Fibroblast of lung (primary cell): ENCODE measurements at regions not wholly inside any gene's neighbourhood (a gene's known extent, or its start where the extent isn't known, plus 50 kb on each side); places are given as distances from the start of the nearest gene placed in this dataset.

Source experiments
- DNase-seq, 2 donors: peaks; one replicate each; pipeline versions ENCODE4 v3.0.0 to v3.0.0-alpha.2; 2010; ENCODE audit warnings: low read depth in 2 of 2
- H2AFZ ChIP-seq: 2 replicates; pipeline ENCODE4 v1.5.1; 2012; ENCODE audit warnings: low read length, control low read depth, inconsistent platforms
- H3K27ac ChIP-seq: 2 replicates; pipeline ENCODE4 v1.5.1; 2011; ENCODE audit warnings: low read length, control low read depth; ENCODE audit not compliant: insufficient read depth
- H3K27me3 ChIP-seq: 2 replicates; pipeline ENCODE4 v1.5.1; 2011; ENCODE audit warnings: mild to moderate bottlenecking, low read length; ENCODE audit not compliant: control insufficient read depth, insufficient read depth
- H3K36me3 ChIP-seq: 2 replicates; pipeline ENCODE4 v1.5.1; 2011; ENCODE audit warnings: low read length; ENCODE audit not compliant: control insufficient read depth, insufficient read depth
- H3K4me1 ChIP-seq: 2 replicates; pipeline ENCODE4 v1.5.1; 2011; ENCODE audit warnings: low read length; ENCODE audit not compliant: control insufficient read depth, insufficient read depth; ENCODE audit errors: extremely low read depth
- H3K4me2 ChIP-seq: 2 replicates; pipeline ENCODE4 v1.5.1; 2011; ENCODE audit warnings: low read length, control low read depth; ENCODE audit not compliant: insufficient read depth; ENCODE audit errors: extremely low read depth
- H3K4me3 ChIP-seq, 4 experiments: fragments of 200-600 bp in 1 of 4; sonication (generic) in 1 of 4; replicated peaks in 1 of 4; 2 replicates each; pipeline ENCODE4 v1.5.1; 2011 to 2016; ENCODE audit warnings: low read length in 4 of 4, low read depth in 3 of 4, mild to moderate bottlenecking in 3 of 4, control low read depth in 2 of 4, inconsistent platforms in 1 of 4, mixed read lengths in 1 of 4; ENCODE audit not compliant: insufficient read depth in 1 of 4; ENCODE audit errors: control extremely low read depth in 1 of 4
- H3K79me2 ChIP-seq: 2 replicates; pipeline ENCODE4 v1.5.1; 2012; ENCODE audit warnings: mild to moderate bottlenecking, low read length, inconsistent platforms; ENCODE audit not compliant: control insufficient read depth, insufficient read depth
- H3K9ac ChIP-seq: 2 replicates; pipeline ENCODE4 v1.5.1; 2011; ENCODE audit warnings: mild to moderate bottlenecking, low read length, control low read depth; ENCODE audit not compliant: insufficient read depth
- H3K9me3 ChIP-seq: 2 replicates; pipeline ENCODE4 v1.5.1; 2012; ENCODE audit warnings: low read depth, low read length; ENCODE audit not compliant: control insufficient read depth, insufficient read depth
- H4K20me1 ChIP-seq: 2 replicates; pipeline ENCODE4 v1.5.1; 2011; ENCODE audit warnings: low read length; ENCODE audit not compliant: control insufficient read depth, insufficient read depth; ENCODE audit errors: extremely low read depth
- CTCF ChIP-seq, 2 donors: IDR thresholded peaks in 1 of 2; conservative IDR thresholded peaks in 1 of 2; 1 replicate in 1 of 2; 2 replicates in 1 of 2; pipeline ENCODE4 v1.5.1; 2011 to 2012; ENCODE audit warnings: low read length in 2 of 2, control low read depth in 1 of 2, inconsistent platforms in 1 of 2, low read depth in 1 of 2, mild to moderate bottlenecking in 1 of 2
- EZH2 ChIP-seq: IDR thresholded peaks from 2 replicates; pipeline ENCODE4 v1.5.1; 2012; ENCODE audit warnings: low read length, control low read depth, mild to moderate bottlenecking; ENCODE audit errors: missing control alignments

GRCh38 chr11:10625281-10625981 is 57.0 kb upstream of the LYVE1 start:
- Histone ChIP-seq H3K36me3 (peaks cover 11% of the 10 kb centered on the region), H3K4me2 (no peak overlapping the region)
- no peak for DNase-seq

DNA sequence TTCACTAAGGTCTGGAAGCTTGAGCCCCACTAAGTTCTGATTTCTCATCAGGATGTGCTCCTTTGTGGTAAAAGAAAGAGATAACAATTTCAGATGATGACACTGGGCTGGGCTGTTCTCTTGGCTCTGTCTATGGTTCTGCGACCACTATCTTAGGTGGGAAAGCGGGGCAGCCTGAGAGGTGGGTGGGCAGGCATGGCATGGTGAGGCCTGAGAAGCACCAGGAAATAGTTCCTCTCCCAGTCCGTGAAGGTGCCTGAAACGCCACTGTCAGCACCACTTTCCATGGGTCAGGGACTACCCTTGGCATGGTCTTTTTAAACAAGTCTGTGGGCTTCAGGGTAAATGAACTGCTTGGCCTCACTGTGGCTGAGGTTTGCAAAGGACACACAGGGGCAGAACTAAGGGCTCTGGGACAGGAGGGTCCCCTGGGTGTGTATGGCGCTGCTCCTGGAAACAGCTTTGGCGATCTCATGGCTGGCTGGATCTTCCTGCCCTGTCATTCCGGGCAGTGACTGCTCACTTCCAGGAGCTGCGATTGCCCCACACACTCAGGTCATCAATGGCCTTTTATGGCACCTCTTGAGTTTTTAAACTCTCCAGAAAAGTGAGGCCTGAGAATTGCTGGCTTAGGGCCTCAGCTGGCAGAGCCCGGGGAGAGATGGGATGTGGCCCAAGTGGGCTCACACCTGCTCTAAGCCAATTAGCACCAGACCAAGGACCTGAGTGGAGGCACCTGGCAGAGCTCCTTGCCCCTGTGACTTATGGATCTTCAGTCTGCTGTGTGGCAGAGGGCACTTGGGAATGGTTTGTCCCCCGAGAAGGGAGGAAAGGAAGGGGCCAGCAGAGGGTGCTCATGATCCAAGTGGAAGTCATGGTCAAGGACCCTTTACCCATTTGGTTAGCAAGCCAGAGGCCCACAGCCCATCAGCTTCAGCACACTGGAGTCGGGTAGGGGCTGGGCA is 55.6 kb upstream of the LYVE1 start:
- H3K79me2 ChIP-seq, result no peaks in the 10 kb centered on the region
- H2AFZ ChIP-seq, result no peak overlapping the region
- H3K4me3 ChIP-seq, result no peak overlapping the region
- peaks cover 9% of the 10 kb centered on the region for H3K36me3 ChIP-seq
- H3K27ac ChIP-seq, result no peak overlapping the region
- no peak overlapping the region for H3K9ac ChIP-seq
- DNase-seq, result peak in 1 of 2 donors; percentile 32
- TF ChIP-seq CTCF (conservative IDR thresholded peaks at IDR 0.05 in 1 of 2, IDR thresholded peaks at IDR 0.05 in 1 of 2; ENCODE audit: low read depth in 1 of 2, low read length in 2 of 2) (peak; percentile 49 to 54), EZH2 (no peak)
- H3K4me1 ChIP-seq, result no peaks in the 10 kb centered on the region
- no peak overlapping the region for H3K4me2 ChIP-seq
- H3K9me3 ChIP-seq, result no peaks in the 10 kb centered on the region
- no peaks in the 10 kb centered on the region for H4K20me1 ChIP-seq
- H3K27me3 ChIP-seq, result no peaks in the 10 kb centered on the region

More at GRCh38 chr11:10625281-10625981, 57.0 kb upstream of the LYVE1 start:
- Histone ChIP-seq H3K9ac (no peak overlapping the region), H4K20me1 (no peaks in the 10 kb centered on the region), H3K79me2 (no peaks in the 10 kb centered on the region), H3K4me1 (no peaks in the 10 kb centered on the region), H3K4me3 (no peak overlapping the region), H3K27me3 (no peaks in the 10 kb centered on the region), H3K9me3 (no peaks in the 10 kb centered on the region), H2AFZ (no peak overlapping the region), H3K27ac (no peak overlapping the region)
- no peak for TF ChIP-seq CTCF (conservative IDR thresholded peaks at IDR 0.05 in 1 of 2, IDR thresholded peaks at IDR 0.05 in 1 of 2; ENCODE audit: low read depth in 1 of 2, low read length in 2 of 2)
- no peak for TF ChIP-seq EZH2
